22Rv1 (cell line): ENCODE measurements at regions not wholly inside any gene's neighbourhood (a gene's known extent, or its start where the extent isn't known, plus 50 kb on each side); places are given as distances from the start of the nearest gene placed in this dataset.

Experiments
- CTCF ChIP-seq: fragments of 450-650 bp; IDR thresholded peaks from 2 replicates; pipeline ENCODE4 v1.5.1; 2017; ENCODE audit warnings: mild to moderate bottlenecking
- ZFX ChIP-seq: fragments of 450-650 bp; IDR thresholded peaks from 2 replicates; pipeline ENCODE4 v1.6.1; 2017; ENCODE audit warnings: antibody characterized with exemption, borderline replicate concordance

GRCh38 chr9:99663297-99663696, 158.4 kb upstream of the NR4A3 start:
- TF ChIP-seq CTCF: no peak
- no peak for TF ChIP-seq ZFX
